Omental fat pad (tissue), 3 donors: ENCODE measurements at regions not wholly inside any gene's neighbourhood (a gene's known extent, or its start where the extent isn't known, plus 50 kb on each side); places are given as distances from the start of the nearest gene placed in this dataset.

Source experiments
- ATAC-seq: fragments of 150-250 bp; one replicate; pipeline ENCODE4 v1.9.1; 2016; ENCODE audit warnings: mild to moderate bottlenecking, moderate library complexity; ENCODE audit not compliant: low FRiP score
- DNase-seq: peaks from one replicate; pipeline ENCODE4 v3.0.0-alpha.2; 2019; ENCODE audit warnings: low spot score
- CTCF ChIP-seq, 3 donors: fragments of 450-650 bp; IDR thresholded peaks; one replicate each; pipeline ENCODE4 v1.5.1; 2016 to 2017; ENCODE audit warnings: antibody characterized with exemption in 3 of 3, mild to moderate bottlenecking in 3 of 3, moderate library complexity in 2 of 3

GRCh38 chr10:78744056-78744455 is 324.7 kb upstream of the ZMIZ1 start:
- ATAC-seq (no peak), DNase-seq (no peak)
- TF ChIP-seq CTCF (IDR thresholded peaks at IDR 0.05) = no peak

GRCh38 chr10:78744491-78745090 is 324.2 kb upstream of the ZMIZ1 start:
- TF ChIP-seq CTCF (IDR thresholded peaks at IDR 0.05) = no peak
- ATAC-seq (no peak), DNase-seq (no peak)

- TF ChIP-seq CTCF (IDR thresholded peaks at IDR 0.05) = no peak
- ATAC-seq = peak; percentile 37
- no peak for DNase-seq
Measured at GRCh38 chr10:78745441-78745840, 323.3 kb upstream of the ZMIZ1 start.

- no peak for DNase-seq
- no peak for ATAC-seq
- TF ChIP-seq CTCF (IDR thresholded peaks at IDR 0.05) = no peak
Measured at GRCh38 chr10:78746155-78746763, 322.5 kb upstream of the ZMIZ1 start.

DNA sequence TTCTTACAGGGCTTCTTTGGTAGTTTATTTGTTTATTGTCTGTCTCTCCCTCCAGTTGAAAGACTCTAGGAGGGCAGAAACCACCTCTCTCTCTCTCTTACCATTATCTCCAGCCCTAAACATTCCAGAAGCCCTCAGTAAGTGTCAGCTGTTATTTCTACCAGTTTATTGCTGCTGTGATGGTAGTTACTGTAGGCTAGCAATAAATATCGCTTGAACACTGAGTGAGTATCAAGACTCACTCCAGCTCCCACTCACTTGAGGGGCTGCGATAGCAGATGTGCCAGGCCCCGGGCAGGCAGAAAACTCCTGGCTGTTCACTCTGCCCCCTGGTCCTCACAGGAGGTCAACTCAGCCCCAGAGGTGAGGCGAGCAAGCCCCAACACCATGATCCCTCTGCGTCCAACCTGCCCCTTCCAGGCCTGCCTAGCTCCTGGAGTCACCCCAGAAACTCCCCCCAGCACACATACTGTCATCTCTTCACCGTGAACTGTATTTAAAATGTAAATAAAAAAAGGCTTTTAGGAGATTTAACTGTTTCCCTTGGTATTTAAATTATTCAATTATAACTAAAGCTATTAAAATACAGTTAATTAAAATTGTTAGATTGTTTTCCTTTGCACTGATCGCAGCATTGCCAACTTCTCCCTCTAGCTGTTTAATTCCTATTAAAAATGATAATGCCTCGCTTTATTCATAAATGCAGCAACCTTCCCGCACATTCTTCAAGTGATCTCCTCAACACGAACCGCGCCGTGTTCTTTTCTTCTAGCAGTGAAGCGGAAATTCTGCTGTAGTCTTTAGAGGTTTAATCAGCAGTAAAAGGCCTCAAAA is 321.1 kb upstream of the ZMIZ1 start:
- no peak for TF ChIP-seq CTCF (IDR thresholded peaks at IDR 0.05)
- DNase-seq (no peak), ATAC-seq (no peak)

DNA sequence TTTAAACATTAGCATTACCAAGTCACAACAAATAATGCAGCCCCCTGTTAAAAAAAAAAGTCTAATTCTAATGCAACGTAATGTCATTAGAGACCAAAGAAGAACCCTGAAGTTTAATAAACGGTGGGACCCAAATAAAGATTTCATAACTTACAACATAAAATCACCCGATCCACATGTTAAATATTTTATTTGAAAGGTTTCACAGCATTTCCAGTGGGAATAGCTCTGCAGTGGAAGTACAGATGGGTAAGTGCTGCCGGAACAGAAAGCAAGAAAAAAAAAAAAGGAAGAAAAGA is 320.6 kb upstream of the ZMIZ1 start:
- no peak for DNase-seq
- no peak for TF ChIP-seq CTCF (IDR thresholded peaks at IDR 0.05)

DNA sequence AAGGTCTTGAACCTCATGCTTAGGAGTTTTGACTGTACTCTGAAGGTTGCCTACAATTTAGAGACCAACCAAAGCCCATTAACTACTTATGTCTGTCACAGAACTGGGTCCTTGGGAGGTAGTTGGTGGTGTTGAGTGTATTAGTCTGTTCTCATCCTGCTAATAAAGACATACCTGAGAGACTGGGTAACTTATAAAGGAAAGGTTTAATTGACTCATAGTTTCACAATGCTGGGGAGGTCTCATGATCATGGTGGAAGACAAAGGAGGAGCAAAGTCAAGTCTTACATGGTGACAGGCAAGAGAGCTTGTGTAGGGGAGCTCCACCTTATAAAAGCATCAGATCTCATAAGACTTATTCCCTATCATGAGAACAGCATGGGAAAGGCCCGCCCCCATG is 319.6 kb upstream of the ZMIZ1 start:
- no peak for TF ChIP-seq CTCF (IDR thresholded peaks at IDR 0.05)
- ATAC-seq = no peak
- DNase-seq = no peak

More for the DNA sequence above, 320.6 kb upstream of the ZMIZ1 start:
- ATAC-seq = no peak
